A549 (cell line): ENCODE measurements at regions not wholly inside any gene's neighbourhood (a gene's known extent, or its start where the extent isn't known, plus 50 kb on each side); places are given as distances from the start of the nearest gene placed in this dataset.

Source experiments
- ATAC-seq, 2 experiments: fragments of 200-7000 bp in 1 of 2; fragments of >200 bp in 1 of 2; cut with Nextera tagmentation in 1 of 2; cut with Tn5 transposase in 1 of 2; 3 replicates each; pipeline versions ENCODE4 v1.8.0 to v1.9.1; 2018 to 2020; ENCODE audit warnings: mild to moderate bottlenecking in 1 of 2, moderate library complexity in 1 of 2
- CTCF ChIA-PET: fragments of 300-600 bp; sonication (Branson Sonifier 250); formaldehyde crosslinking; extraction: SDS; loops from one replicate; lab custom pipeline; 2021; ENCODE audit warnings: antibody characterized with exemption, inconsistent platforms; lab: Yijun Ruan, JAX
- POLR2A ChIA-PET: fragments of 350-600 bp; formaldehyde crosslinking; extraction: SDS; loops from one replicate; lab custom pipeline; 2021; ENCODE audit warnings: antibody characterized with exemption, inconsistent platforms; lab: Yijun Ruan, JAX
- DNase-seq, 2 experiments: peaks; one replicate each; pipeline versions ENCODE4 v3.0.0 to v3.0.0-alpha.2; 2011 to 2016; ENCODE audit warnings: low read depth in 1 of 2, low spot score in 1 of 2
- FAIRE-seq: peaks from 2 replicates; lab custom pipeline; 2011; peaks lifted over from hg19 to GRCh38; lab: Jason Lieb, UNC
- H3K27ac ChIP-seq, 2 experiments: fragments of >200 bp; sonication (Bioruptor Twin); formaldehyde crosslinking; 3 replicates each; pipeline ENCODE4 v1.5.1; 2016 to 2017
- H3K4me1 ChIP-seq: fragments of >200 bp; sonication (Bioruptor Twin); formaldehyde crosslinking; 3 replicates; pipeline ENCODE4 v1.6.1; 2016
- H3K4me2 ChIP-seq: fragments of >200 bp; sonication (Bioruptor Twin); formaldehyde crosslinking; 3 replicates; pipeline ENCODE4 v1.6.1; 2016
- H3K4me3 ChIP-seq: fragments of >200 bp; sonication (Bioruptor Twin); formaldehyde crosslinking; 3 replicates; pipeline ENCODE4 v1.5.1; 2016
- H3K9me3 ChIP-seq: fragments of >200 bp; sonication (Bioruptor Twin); formaldehyde crosslinking; 3 replicates; pipeline ENCODE4 v1.6.1; 2016
- BCL3 ChIP-seq: fragments of >200 bp; sonication (Bioruptor Twin); formaldehyde crosslinking; IDR thresholded peaks from 3 replicates; pipeline ENCODE4 v1.6.1; 2016
- BHLHE40 ChIP-seq: IDR thresholded peaks from 2 replicates; pipeline ENCODE4 v1.6.1; 2012; ENCODE audit warnings: low read depth, low read length, inconsistent platforms
- CBX2 ChIP-seq: fragments of 200-600 bp; sonication (generic); IDR thresholded peaks from 2 replicates; pipeline ENCODE4 v1.6.1; 2016; ENCODE audit warnings: low read depth, mild to moderate bottlenecking, borderline replicate concordance
- CEBPB ChIP-seq, 2 experiments: fragments of >200 bp in 1 of 2; sonication (Bioruptor Twin) in 1 of 2; formaldehyde crosslinking in 1 of 2; IDR thresholded peaks; 2 replicates each; pipeline ENCODE4 v1.6.1; 2012 to 2016
- CHD2 ChIP-seq: fragments of 150-350 bp; IDR thresholded peaks from 2 replicates; pipeline ENCODE4 v1.6.1; 2014; ENCODE audit warnings: low read length; ENCODE audit not compliant: partially characterized antibody
- CHD4 ChIP-seq: fragments of 200-600 bp; sonication (generic); IDR thresholded peaks from 2 replicates; pipeline ENCODE4 v1.6.1; 2016; ENCODE audit warnings: antibody characterized with exemption, mild to moderate bottlenecking, borderline replicate concordance
- CTCF ChIP-seq: fragments of >200 bp; sonication (Bioruptor Twin); formaldehyde crosslinking; IDR thresholded peaks from 3 replicates; pipeline ENCODE4 v1.5.1; 2016
- E2F6 ChIP-seq: IDR thresholded peaks from 2 replicates; pipeline ENCODE4 v1.6.1; 2012; ENCODE audit warnings: low read depth, borderline replicate concordance
- ESRRA ChIP-seq: fragments of 150-350 bp; IDR thresholded peaks from 2 replicates; pipeline ENCODE4 v1.6.1; 2014; ENCODE audit warnings: mild to moderate bottlenecking, low read length, borderline replicate concordance
- FOSB ChIP-seq: fragments of 250-450 bp; sonication (Bioruptor Pico); IDR thresholded peaks from 2 replicates; pipeline ENCODE4 v1.5.0; 2020; ENCODE audit warnings: mild to moderate bottlenecking, moderate library complexity
- HDAC2 ChIP-seq: fragments of 200-600 bp; sonication (generic); IDR thresholded peaks from 2 replicates; pipeline ENCODE4 v1.6.1; 2016
- HMGXB4 ChIP-seq: fragments of 250-450 bp; sonication (Bioruptor Pico); IDR thresholded peaks from 2 replicates; pipeline ENCODE4 v1.5.0; 2021; ENCODE audit warnings: mild to moderate bottlenecking, moderate library complexity, borderline replicate concordance
- MAZ ChIP-seq: fragments of 150-350 bp; IDR thresholded peaks from 2 replicates; pipeline ENCODE4 v1.6.1; 2014; ENCODE audit warnings: antibody characterized with exemption, low read depth, low read length, borderline replicate concordance
- PHF8 ChIP-seq: fragments of 200-600 bp; sonication (generic); IDR thresholded peaks from 2 replicates; pipeline ENCODE4 v1.6.1; 2016; ENCODE audit warnings: low read depth, mild to moderate bottlenecking, antibody characterized with exemption, moderate library complexity, borderline replicate concordance
- POLR2A ChIP-seq: IDR thresholded peaks from 2 replicates; pipeline ENCODE4 v1.6.1; 2012; ENCODE audit warnings: mild to moderate bottlenecking, low read length
- POLR2AphosphoS2 ChIP-seq: conservative IDR thresholded peaks from 2 replicates; pipeline ENCODE4 v1.6.1; 2012; ENCODE audit warnings: low read length, improper control_type of control experiment, inconsistent platforms
- REST ChIP-seq: fragments of 200-600 bp; sonication (generic); IDR thresholded peaks from 2 replicates; pipeline ENCODE4 v1.6.1; 2016; ENCODE audit warnings: antibody characterized with exemption, mild to moderate bottlenecking, moderate library complexity
- RNF2 ChIP-seq: fragments of 200-600 bp; sonication (generic); IDR thresholded peaks from 2 replicates; pipeline ENCODE4 v1.6.1; 2016; ENCODE audit warnings: low read depth, mild to moderate bottlenecking, antibody characterized with exemption, moderate library complexity, borderline replicate concordance
- TFCP2L1 ChIP-seq: fragments of 250-450 bp; sonication (Bioruptor Pico); IDR thresholded peaks from 2 replicates; pipeline ENCODE4 v1.5.0; 2021; ENCODE audit warnings: mild to moderate bottlenecking
- TP53 ChIP-seq: fragments of 250-450 bp; sonication (Bioruptor Pico); IDR thresholded peaks from 2 replicates; pipeline ENCODE4 v1.5.0; 2021; ENCODE audit warnings: mild to moderate bottlenecking, moderate library complexity
- ZC3H11A ChIP-seq: fragments of 450-650 bp; IDR thresholded peaks from 2 replicates; pipeline ENCODE4 v1.6.1; 2014; ENCODE audit warnings: antibody characterized with exemption, mild to moderate bottlenecking
- ZFP36 ChIP-seq: fragments of 450-650 bp; IDR thresholded peaks from 2 replicates; pipeline ENCODE4 v1.6.1; 2014; ENCODE audit warnings: borderline replicate concordance; ENCODE audit not compliant: partially characterized antibody
- ZNF302 ChIP-seq: fragments of 250-450 bp; sonication (Bioruptor Pico); IDR thresholded peaks from 2 replicates; pipeline ENCODE4 v1.9.0; 2021; ENCODE audit warnings: inconsistent platforms, mild to moderate bottlenecking, moderate library complexity
- ZSCAN20 ChIP-seq: fragments of 250-450 bp; sonication (Bioruptor Pico); IDR thresholded peaks from 2 replicates; pipeline ENCODE4 v1.8.0; 2022; ENCODE audit warnings: mild to moderate bottlenecking, moderate library complexity
- WGBS: methylation state at CpG from one replicate; pipeline ENCODE4 v1.1.6; 2017; ENCODE audit errors: missing lambda C conversion rate; 5-methylcytosine and 5-hydroxymethylcytosine counted together

GRCh38 chr2:146741260-146741659 is 1103.6 kb upstream of the ACVR2A start:
- ATAC-seq = no peak
- no peaks in the 10 kb centered on the region for H3K9me3 ChIP-seq
- no peak overlapping the region for H3K4me3 ChIP-seq
- no peak for DNase-seq
- WGBS = 5% methylated on average over 4 of the region's 4 CpGs
- CTCF ChIA-PET = no interaction called here
- TF ChIP-seq TP53 (CRISPR knock-in tag) = no peak
- TF ChIP-seq RNF2 = no peak
- TF ChIP-seq CTCF = no peak
- no peak for TF ChIP-seq ZNF302
- TF ChIP-seq BCL3 = no peak
- no peak for TF ChIP-seq HDAC2
- TF ChIP-seq ZSCAN20 = no peak
- no peak for TF ChIP-seq BHLHE40
- no peak for TF ChIP-seq CEBPB (IDR thresholded peaks at IDR 0.05)
- TF ChIP-seq PHF8 = no peak
- TF ChIP-seq ESRRA = no peak
- TF ChIP-seq ZC3H11A = no peak
- no peak for TF ChIP-seq POLR2AphosphoS2
- TF ChIP-seq POLR2A = no peak
- no peak for TF ChIP-seq MAZ
- H3K27ac ChIP-seq = no peak overlapping the region
- H3K4me1 ChIP-seq = no peaks in the 10 kb centered on the region
- POLR2A ChIA-PET = no interaction called here
- H3K4me2 ChIP-seq = no peak overlapping the region
- FAIRE-seq = no peak

- ATAC-seq = no peak
- FAIRE-seq = no peak
- Histone ChIP-seq H3K27ac (no peak overlapping the region), H3K9me3 (no peaks in the 10 kb centered on the region), H3K4me1 (no peaks in the 10 kb centered on the region), H3K4me3 (no peak overlapping the region), H3K4me2 (no peak overlapping the region)
- POLR2A ChIA-PET = no interaction called here
- WGBS = 5% methylated on average over 3 of the region's 3 CpGs
- DNase-seq = no peak
- CTCF ChIA-PET = interaction anchor here (1.2 kb wide), 1 partner anchor 18 kb away, joined by 4 read pairs; no protein-coding TSS in a partner anchor
- TF ChIP-seq CHD4 (no peak), TFCP2L1 (CRISPR knock-in tag) (no peak), E2F6 (no peak), BCL3 (no peak), HMGXB4 (CRISPR knock-in tag) (no peak), CBX2 (no peak), POLR2AphosphoS2 (no peak), CTCF (no peak), ZC3H11A (no peak), FOSB (CRISPR knock-in tag) (no peak), CHD2 (no peak), ZFP36 (no peak), REST (no peak)
These were observed 1110.0 kb upstream of the ACVR2A start for GRCh38 chr2:146734821-146735190.
